ENCODE measurements at regions not wholly inside any gene's neighbourhood (a gene's known extent, or its start where the extent isn't known, plus 50 kb on each side); places are given as distances from the start of the nearest gene placed in this dataset.

- Histone ChIP-seq H3K27ac (ENCODE audit: low read length) (no peak overlapping the region), H2AFZ (ENCODE audit: low read depth, low read length) (no peak overlapping the region), H3K4me2 (ENCODE audit: low read length) (no peak overlapping the region), H4K20me1 (ENCODE audit: insufficient read depth, low read length) (no peaks in the 10 kb centered on the region), H3K9ac (ENCODE audit: low read length) (no peak overlapping the region), H3K4me1 (ENCODE audit: low read length) (no peaks in the 10 kb centered on the region), H3K79me2 (ENCODE audit: low read length) (no peaks in the 10 kb centered on the region), H3K9me3 (ENCODE audit: insufficient read depth, low read length) (no peaks in the 10 kb centered on the region), H3K36me3 (replicated peaks; ENCODE audit: low read depth, low read length) (no peaks in the 10 kb centered on the region), H3K27me3 (ENCODE audit: low read depth, low read length) (no peaks in the 10 kb centered on the region), H3K4me3 (ENCODE audit: low read length) (no peak overlapping the region)
- TF ChIP-seq EZH2phosphoT487 (IDR thresholded peaks at IDR 0.05; ENCODE audit: low read depth) (no peak), CTCF (IDR thresholded peaks at IDR 0.05; ENCODE audit: low read depth, low read length) (no peak)
Observed at GRCh38 chr13:78032132-78032531, 113.5 kb upstream of the EDNRB start.

DNA sequence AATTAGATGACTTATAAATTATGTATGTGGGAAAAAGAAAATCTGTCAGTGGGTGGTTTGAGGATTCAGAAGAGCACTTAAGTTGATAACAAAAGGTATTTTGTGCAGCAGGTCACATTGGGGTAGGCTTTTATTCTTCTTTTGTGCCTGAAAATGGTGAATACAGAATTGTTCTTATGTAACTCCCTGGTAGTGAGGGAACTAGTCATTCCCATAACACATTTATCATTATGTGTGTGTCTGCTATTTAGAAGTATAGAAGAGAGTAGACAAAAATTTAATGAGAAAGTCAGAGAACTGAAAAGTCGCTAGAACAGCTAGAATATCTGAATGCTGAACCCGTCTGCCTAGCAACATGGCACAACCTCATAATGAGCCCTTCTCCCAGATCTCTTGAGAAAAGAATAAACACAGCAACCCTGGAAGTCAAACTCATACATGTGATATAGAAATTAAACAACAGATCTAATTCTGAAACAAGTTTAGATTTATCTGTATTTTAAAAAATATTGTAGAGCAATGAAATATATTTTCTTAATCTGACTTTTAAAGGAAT lies 111.8 kb upstream of the EDNRB start:
- no peaks in the 10 kb centered on the region for H3K4me1 ChIP-seq (ENCODE audit: low read length)
- H3K79me2 ChIP-seq (ENCODE audit: low read length) = no peaks in the 10 kb centered on the region
- H3K27ac ChIP-seq (ENCODE audit: low read length) = no peak overlapping the region
- TF ChIP-seq CTCF (IDR thresholded peaks at IDR 0.05; ENCODE audit: low read depth, low read length) (no peak), EZH2phosphoT487 (IDR thresholded peaks at IDR 0.05; ENCODE audit: low read depth) (no peak)
- H3K9ac ChIP-seq (ENCODE audit: low read length) = no peak overlapping the region
- no peaks in the 10 kb centered on the region for H3K9me3 ChIP-seq (ENCODE audit: insufficient read depth, low read length)
- no peaks in the 10 kb centered on the region for H3K27me3 ChIP-seq (ENCODE audit: low read depth, low read length)
- H3K4me2 ChIP-seq (ENCODE audit: low read length) = no peak overlapping the region
- H3K4me3 ChIP-seq (ENCODE audit: low read length) = no peak overlapping the region
- H2AFZ ChIP-seq (ENCODE audit: low read depth, low read length) = no peak overlapping the region
- no peaks in the 10 kb centered on the region for H3K36me3 ChIP-seq (replicated peaks; ENCODE audit: low read depth, low read length)
- no peaks in the 10 kb centered on the region for H4K20me1 ChIP-seq (ENCODE audit: insufficient read depth, low read length)

- no peak overlapping the region for H3K4me3 ChIP-seq (ENCODE audit: low read length)
- H3K9ac ChIP-seq (ENCODE audit: low read length) = no peak overlapping the region
- no peak overlapping the region for H3K27ac ChIP-seq (ENCODE audit: low read length)
- H4K20me1 ChIP-seq (ENCODE audit: insufficient read depth, low read length) = no peaks in the 10 kb centered on the region
- no peak overlapping the region for H3K4me2 ChIP-seq (ENCODE audit: low read length)
- TF ChIP-seq EZH2phosphoT487 (IDR thresholded peaks at IDR 0.05; ENCODE audit: low read depth) (no peak), CTCF (IDR thresholded peaks at IDR 0.05; ENCODE audit: low read depth, low read length) (no peak)
- H3K9me3 ChIP-seq (ENCODE audit: insufficient read depth, low read length) = peaks cover 1% of the 10 kb centered on the region; the same call in 1 of the 2 replicates
- H3K4me1 ChIP-seq (ENCODE audit: low read length) = no peaks in the 10 kb centered on the region
- peaks cover 2% of the 10 kb centered on the region for H3K36me3 ChIP-seq (replicated peaks; ENCODE audit: low read depth, low read length)
- no peaks in the 10 kb centered on the region for H3K27me3 ChIP-seq (ENCODE audit: low read depth, low read length)
- H3K79me2 ChIP-seq (ENCODE audit: low read length) = no peaks in the 10 kb centered on the region
- H2AFZ ChIP-seq (ENCODE audit: low read depth, low read length) = no peak overlapping the region
Observed at GRCh38 chr13:78029901-78030300, 111.3 kb upstream of the EDNRB start.

DNA sequence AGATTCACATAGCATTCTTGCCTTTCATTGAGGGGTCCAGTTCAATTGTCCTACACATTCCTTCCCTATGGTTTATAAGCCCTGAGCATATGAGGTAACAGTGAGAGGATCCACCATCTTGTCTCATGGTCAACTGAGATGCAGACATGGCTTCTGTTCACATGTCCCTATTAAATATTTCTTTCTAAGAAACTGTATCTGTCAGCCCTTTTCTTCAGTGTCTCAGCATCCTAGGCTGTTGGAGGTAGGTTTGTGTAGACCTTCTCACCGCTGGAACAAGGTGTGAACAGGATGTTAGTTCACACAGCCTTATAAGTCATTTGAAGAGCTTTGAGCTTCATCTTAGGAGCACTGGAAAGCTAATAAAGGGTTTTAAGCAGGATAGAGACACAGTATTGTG lies 110.3 kb upstream of the EDNRB start:
- Histone ChIP-seq H3K4me2 (ENCODE audit: low read length) (no peak overlapping the region), H3K9ac (ENCODE audit: low read length) (no peak overlapping the region)
- no peak for TF ChIP-seq EZH2phosphoT487 (IDR thresholded peaks at IDR 0.05; ENCODE audit: low read depth)
- no peak for TF ChIP-seq CTCF (IDR thresholded peaks at IDR 0.05; ENCODE audit: low read depth, low read length)

More for the DNA sequence above, 110.3 kb upstream of the EDNRB start:
- H3K27me3 ChIP-seq (ENCODE audit: low read depth, low read length) = no peaks in the 10 kb centered on the region
- H3K36me3 ChIP-seq (replicated peaks; ENCODE audit: low read depth, low read length) = peaks cover 6% of the 10 kb centered on the region
- H2AFZ ChIP-seq (ENCODE audit: low read depth, low read length) = no peak overlapping the region
- H3K9me3 ChIP-seq (ENCODE audit: insufficient read depth, low read length) = peaks cover 6% of the 10 kb centered on the region; the same call in 1 of the 2 replicates
- no peak overlapping the region for H3K27ac ChIP-seq (ENCODE audit: low read length)
- H4K20me1 ChIP-seq (ENCODE audit: insufficient read depth, low read length) = no peaks in the 10 kb centered on the region
- H3K4me3 ChIP-seq (ENCODE audit: low read length) = no peak overlapping the region
- no peaks in the 10 kb centered on the region for H3K79me2 ChIP-seq (ENCODE audit: low read length)
- H3K4me1 ChIP-seq (ENCODE audit: low read length) = no peaks in the 10 kb centered on the region
